A673 (cell line): ENCODE measurements at regions not wholly inside any gene's neighbourhood (a gene's known extent, or its start where the extent isn't known, plus 50 kb on each side); places are given as distances from the start of the nearest gene placed in this dataset.

ENCODE experiments used
- BruUV-seq: library from RNA; stranded (reverse); fragments of 400-500 nt; replicated peaks from 2 replicates; lab custom pipeline; 2021; lab: Mats Ljungman, UMichigan
- CTCF ChIA-PET: fragments of 300-600 bp; sonication (Branson Sonifier 250); formaldehyde crosslinking; loops from one replicate; lab custom pipeline; 2022; ENCODE audit warnings: antibody characterized with exemption; lab: Charles Lee
- POLR2A ChIA-PET: fragments of 300-600 bp; sonication (Branson Sonifier 250); formaldehyde crosslinking; loops from one replicate; lab custom pipeline; 2022; ENCODE audit warnings: antibody characterized with exemption; ENCODE audit not compliant: low non-redundant PET; lab: Charles Lee
- DNase-seq: peaks from one replicate; pipeline ENCODE4 v3.0.0-alpha.2; 2015; ENCODE audit warnings: low spot score
- H3K27ac ChIP-seq: fragments of 200-600 bp; sonication (generic); 2 replicates; pipeline ENCODE4 v1.5.1; 2016; ENCODE audit warnings: mixed run types, low read depth, mild to moderate bottlenecking, mixed read lengths, antibody characterized with exemption, low read length; ENCODE audit not compliant: poor library complexity, severe bottlenecking
- H3K27me3 ChIP-seq: fragments of 200-600 bp; sonication (generic); replicated peaks from 2 replicates; pipeline ENCODE4 v1.6.1; 2017; ENCODE audit warnings: mixed run types, low read depth, mild to moderate bottlenecking, mixed read lengths, antibody characterized with exemption, low read length; ENCODE audit not compliant: insufficient read depth, poor library complexity
- H3K36me3 ChIP-seq: fragments of 200-600 bp; sonication (generic); 2 replicates; pipeline ENCODE4 v1.6.1; 2016; ENCODE audit warnings: mixed run types, mild to moderate bottlenecking, mixed read lengths, antibody characterized with exemption, low read length; ENCODE audit not compliant: insufficient read depth, poor library complexity, severe bottlenecking
- H3K4me1 ChIP-seq: fragments of 200-600 bp; sonication (generic); 2 replicates; pipeline ENCODE4 v1.6.1; 2017; ENCODE audit warnings: mixed run types, mild to moderate bottlenecking, mixed read lengths, antibody characterized with exemption, low read length; ENCODE audit not compliant: insufficient read depth, poor library complexity, severe bottlenecking
- H3K4me3 ChIP-seq: fragments of 200-600 bp; sonication (generic); 2 replicates; pipeline ENCODE4 v1.5.1; 2016; ENCODE audit warnings: low read depth, mixed run types, mild to moderate bottlenecking, mixed read lengths, low read length; ENCODE audit not compliant: poor library complexity, severe bottlenecking
- H3K9me3 ChIP-seq: fragments of 200-600 bp; sonication (generic); 2 replicates; pipeline ENCODE4 v1.6.1; 2016; ENCODE audit warnings: mixed run types, low read depth, mild to moderate bottlenecking, mixed read lengths, antibody characterized with exemption, low read length; ENCODE audit not compliant: poor library complexity, severe bottlenecking
- EZH2 ChIP-seq: fragments of 200-600 bp; sonication (generic); IDR thresholded peaks from 2 replicates; pipeline ENCODE4 v1.6.1; 2017; ENCODE audit warnings: borderline replicate concordance, low read depth, mild to moderate bottlenecking, mixed read lengths, antibody characterized with exemption, low read length; ENCODE audit not compliant: poor library complexity, severe bottlenecking
- intact Hi-C: fragments of 100-400 bp; cut with micrococcal nuclease; formaldehyde crosslinking; loops from one replicate; pipeline ENCODE4 v1.10.0; 2022; ENCODE audit not compliant: unreplicated experiment
- TF ChIP-seq, protein P1 (sequence below): fragments of 300-800, 200-600 bp; sonication (generic); conservative IDR thresholded peaks from 2 replicates; pipeline ENCODE4 v1.5.1; 2017; ENCODE audit warnings: low read depth, mild to moderate bottlenecking, antibody characterized with exemption, low read length, moderate library complexity, mixed read lengths

- intact Hi-C loops, result no loop called here
- H3K27me3 ChIP-seq, result no peaks in the 10 kb centered on the region
- BruUV-seq, result no TSS peak
- peaks cover 21% of the 10 kb centered on the region for H3K4me1 ChIP-seq
- no peaks in the 10 kb centered on the region for H3K36me3 ChIP-seq
- ChIA-PET POLR2A (no interaction called here), CTCF (no interaction called here)
- H3K9me3 ChIP-seq, result no peaks in the 10 kb centered on the region
- TF ChIP-seq, protein P1, sequence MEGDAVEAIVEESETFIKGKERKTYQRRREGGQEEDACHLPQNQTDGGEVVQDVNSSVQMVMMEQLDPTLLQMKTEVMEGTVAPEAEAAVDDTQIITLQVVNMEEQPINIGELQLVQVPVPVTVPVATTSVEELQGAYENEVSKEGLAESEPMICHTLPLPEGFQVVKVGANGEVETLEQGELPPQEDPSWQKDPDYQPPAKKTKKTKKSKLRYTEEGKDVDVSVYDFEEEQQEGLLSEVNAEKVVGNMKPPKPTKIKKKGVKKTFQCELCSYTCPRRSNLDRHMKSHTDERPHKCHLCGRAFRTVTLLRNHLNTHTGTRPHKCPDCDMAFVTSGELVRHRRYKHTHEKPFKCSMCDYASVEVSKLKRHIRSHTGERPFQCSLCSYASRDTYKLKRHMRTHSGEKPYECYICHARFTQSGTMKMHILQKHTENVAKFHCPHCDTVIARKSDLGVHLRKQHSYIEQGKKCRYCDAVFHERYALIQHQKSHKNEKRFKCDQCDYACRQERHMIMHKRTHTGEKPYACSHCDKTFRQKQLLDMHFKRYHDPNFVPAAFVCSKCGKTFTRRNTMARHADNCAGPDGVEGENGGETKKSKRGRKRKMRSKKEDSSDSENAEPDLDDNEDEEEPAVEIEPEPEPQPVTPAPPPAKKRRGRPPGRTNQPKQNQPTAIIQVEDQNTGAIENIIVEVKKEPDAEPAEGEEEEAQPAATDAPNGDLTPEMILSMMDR, result no peak
- TF ChIP-seq EZH2, result no peak
- no peak overlapping the region for H3K27ac ChIP-seq
- no peak overlapping the region for H3K4me3 ChIP-seq
- DNase-seq, result no peak
These were observed 152.1 kb downstream of the SLIT2 start for GRCh38 chr4:20403846-20404245.

DNA sequence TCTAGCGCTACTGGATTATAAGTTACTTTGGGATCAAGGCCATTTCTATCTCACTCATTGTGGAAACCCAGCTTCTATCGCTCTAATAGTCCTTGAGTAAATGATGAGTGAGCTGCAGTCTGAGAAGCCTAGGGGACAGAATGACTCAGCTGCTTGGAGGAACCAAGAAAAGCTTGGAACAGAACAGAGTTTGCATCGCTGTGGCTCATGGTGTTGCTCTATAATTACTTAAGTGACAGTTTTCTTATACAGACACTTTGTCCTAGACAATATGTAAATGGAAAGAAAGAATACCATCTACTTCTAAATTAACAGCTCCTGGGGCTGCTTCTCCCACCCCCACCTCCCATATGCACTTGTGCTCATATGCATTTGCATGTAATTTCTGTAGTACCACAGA, 156.9 kb downstream of the SLIT2 start:
- intact Hi-C loops, result no loop called here
- POLR2A ChIA-PET, result interaction anchor here (0.6 kb wide), 1 partner anchor 125 kb away, joined by 4 read pairs; no protein-coding TSS in a partner anchor
- no peak for TF ChIP-seq EZH2
- TF ChIP-seq, protein P1, result no peak

DNA sequence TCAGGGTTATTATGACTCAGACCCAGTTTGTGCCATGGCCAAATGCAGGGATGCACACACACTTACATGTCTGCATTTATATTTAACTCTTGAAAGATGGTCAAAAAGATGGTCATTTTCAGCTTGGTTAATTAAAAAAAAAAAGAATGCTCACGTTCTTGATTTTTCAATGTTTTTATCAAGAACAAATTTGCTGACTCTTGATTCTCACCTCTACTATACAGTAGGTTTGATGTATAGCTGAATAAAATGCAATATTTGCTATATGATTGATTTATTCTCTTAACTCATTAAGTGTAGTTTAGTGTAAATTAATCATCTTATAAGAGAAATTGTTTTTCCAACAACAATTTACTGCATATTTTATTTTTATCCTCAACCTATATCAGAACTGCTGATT, 160.4 kb downstream of the SLIT2 start:
- Histone ChIP-seq H3K4me1 (peaks cover 17% of the 10 kb centered on the region), H3K27me3 (no peaks in the 10 kb centered on the region), H3K27ac (no peak overlapping the region), H3K4me3 (no peak overlapping the region), H3K9me3 (no peaks in the 10 kb centered on the region), H3K36me3 (no peaks in the 10 kb centered on the region)
- ChIA-PET CTCF (no interaction called here), POLR2A (no interaction called here)
- intact Hi-C loops, result no loop called here
- TF ChIP-seq, protein P1, result no peak
- no peak for TF ChIP-seq EZH2
- BruUV-seq, result no TSS peak
- DNase-seq, result no peak

More for the DNA sequence above, 156.9 kb downstream of the SLIT2 start:
- H3K4me3 ChIP-seq, result no peak overlapping the region
- H3K27ac ChIP-seq, result no peak overlapping the region
- peaks cover 17% of the 10 kb centered on the region for H3K4me1 ChIP-seq
- no peaks in the 10 kb centered on the region for H3K27me3 ChIP-seq
- DNase-seq, result peak; percentile 41
- no TSS peak for BruUV-seq
- CTCF ChIA-PET, result interaction anchor here (0.6 kb wide), 1 partner anchor 11 kb away, joined by 6 read pairs; no protein-coding TSS in a partner anchor
- no peaks in the 10 kb centered on the region for H3K9me3 ChIP-seq
- no peaks in the 10 kb centered on the region for H3K36me3 ChIP-seq
